Choroid plexus epithelial cell (primary cell): ENCODE measurements at regions not wholly inside any gene's neighbourhood (a gene's known extent, or its start where the extent isn't known, plus 50 kb on each side); places are given as distances from the start of the nearest gene placed in this dataset.
"Not testable (repeated sequence)": the region's sequence is repeated elsewhere in the genome, so short reads cannot be mapped to it uniquely, and the experiment has no call there.

Experiments used
- DNase-seq: peaks from one replicate; pipeline ENCODE4 v3.0.0-alpha.2; 2010; ENCODE audit warnings: low read depth
- H3K4me3 ChIP-seq: 2 replicates; pipeline ENCODE4 v1.5.1; 2011; ENCODE audit warnings: low read depth, mild to moderate bottlenecking, control low read depth, low read length, moderate library complexity
- CTCF ChIP-seq: conservative IDR thresholded peaks from 2 replicates; pipeline ENCODE4 v1.5.1; 2011; ENCODE audit warnings: low read depth, mild to moderate bottlenecking, control low read depth, inconsistent platforms, low read length, moderate library complexity

GRCh38 chr7:64469673-64470072 is 93.2 kb downstream of the ZNF680 start:
- H3K4me3 ChIP-seq = no peak overlapping the region
- DNase-seq = no peak
- TF ChIP-seq CTCF = no peak

DNA sequence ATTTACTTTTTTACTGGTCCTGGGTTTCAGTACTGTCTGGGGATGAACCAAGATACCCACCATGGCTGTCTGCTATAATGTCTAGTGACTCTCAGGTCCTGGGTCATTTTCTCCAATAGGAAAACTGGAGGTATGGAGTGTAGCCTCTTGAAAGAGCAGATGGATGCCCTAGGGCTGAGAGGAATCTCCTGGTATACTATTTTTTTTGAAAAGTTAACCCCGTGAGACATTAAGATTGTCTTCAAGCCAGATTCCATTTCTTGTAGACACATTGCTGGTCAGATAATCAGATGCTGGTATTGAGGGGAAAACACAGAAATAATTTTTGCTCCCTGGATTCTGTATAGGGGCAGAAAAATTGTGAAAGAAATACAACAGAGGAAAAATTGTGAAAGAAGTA is 97.3 kb downstream of the ZNF680 start:
- TF ChIP-seq CTCF = no peak
- no peak overlapping the region for H3K4me3 ChIP-seq
- no peak for DNase-seq

DNA sequence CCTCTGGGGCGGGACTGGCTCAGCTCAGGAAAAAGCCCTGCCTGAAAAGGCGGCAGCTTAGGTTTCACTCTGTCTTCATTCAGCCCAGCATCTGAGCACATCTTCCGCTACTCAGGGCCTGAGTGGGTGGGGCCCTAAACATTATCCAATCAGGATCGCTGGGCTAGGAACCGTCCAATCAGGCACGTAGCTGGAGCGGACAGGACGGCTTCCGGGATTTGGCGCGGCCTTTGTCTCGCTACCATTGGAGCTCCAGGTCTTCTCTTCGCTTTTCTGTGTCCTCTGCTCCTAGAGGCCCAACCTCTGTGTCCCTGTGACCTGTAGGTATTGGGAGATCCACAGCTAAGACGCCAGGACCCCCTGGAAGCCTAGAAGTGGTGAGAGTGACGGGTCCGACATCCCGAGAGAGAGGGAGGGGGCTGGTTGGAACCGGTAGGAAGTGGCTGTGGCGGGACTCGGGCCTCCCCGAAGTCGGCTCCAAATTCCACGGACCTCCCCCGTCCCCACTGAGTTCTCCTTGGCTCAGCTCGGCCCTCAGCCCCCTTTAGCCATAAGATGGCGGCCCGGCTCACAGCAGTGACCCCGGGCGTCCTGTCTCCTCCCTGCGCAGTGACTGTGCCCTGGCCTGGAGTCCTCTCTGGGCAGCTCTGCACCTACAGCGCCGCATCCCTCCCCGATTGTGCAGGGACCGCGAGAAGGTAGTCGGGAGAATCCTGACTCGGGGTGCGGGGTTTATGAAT is 99.1 kb downstream of the ZNF680 start:
- peak; percentile 86 for DNase-seq
- TF ChIP-seq CTCF = no peak
- H3K4me3 ChIP-seq = peak overlapping the region; percentile 62

- not testable (repeated sequence) for DNase-seq, H3K4me3 ChIP-seq
Observed at GRCh38 chr7:64459858-64460257, 103.0 kb downstream of the ZNF680 start.

- H3K4me3 ChIP-seq = no peak overlapping the region
- no peak for TF ChIP-seq CTCF
- DNase-seq = no peak
Observed at GRCh38 chr7:64433590-64433989, 119.8 kb downstream of the ZNF736 start.

DNA sequence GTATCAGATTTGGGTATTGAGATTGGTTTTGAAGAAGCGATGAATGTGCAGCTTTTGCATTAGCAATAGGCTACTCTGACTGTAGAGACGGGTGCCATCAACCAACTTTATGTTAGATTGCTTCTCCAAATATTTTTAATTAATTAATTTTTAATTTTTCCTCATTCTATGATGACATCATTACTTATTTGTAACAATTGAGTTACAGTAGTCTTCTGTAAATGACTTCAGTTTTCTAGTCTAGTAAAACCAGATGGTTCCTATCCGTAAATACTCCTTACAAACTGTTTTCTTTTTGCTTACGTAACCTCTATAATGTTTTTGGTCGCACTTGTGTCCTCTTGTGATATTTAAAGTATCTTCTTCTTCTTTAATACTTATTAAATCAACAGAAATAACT is 118.1 kb downstream of the ZNF736 start:
- TF ChIP-seq CTCF = no peak
- DNase-seq = no peak
- H3K4me3 ChIP-seq = no peak overlapping the region

GRCh38 chr7:64429232-64429631 is 115.5 kb downstream of the ZNF736 start:
- TF ChIP-seq CTCF = no peak
- no peak overlapping the region for H3K4me3 ChIP-seq
- DNase-seq = no peak

DNA sequence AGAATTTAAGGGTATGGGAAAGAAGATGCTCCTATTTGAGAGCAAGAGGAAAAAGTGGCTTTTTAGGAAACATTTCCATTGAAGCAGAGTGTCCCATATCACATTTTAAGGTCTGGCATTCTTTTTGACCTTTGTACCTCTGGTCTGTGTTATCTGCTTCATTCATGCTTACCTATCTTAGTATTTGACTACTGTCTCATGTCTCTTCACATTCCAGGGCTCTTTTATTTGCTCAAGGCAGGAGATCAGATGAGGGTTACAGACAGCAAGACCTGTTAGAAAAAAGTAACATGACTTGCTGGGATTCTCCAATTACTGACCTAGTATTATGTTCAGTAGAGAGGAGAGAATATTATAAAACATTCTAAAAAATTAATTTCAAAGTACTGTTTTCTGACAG is 111.7 kb downstream of the ZNF736 start:
- not testable (repeated sequence) for DNase-seq, H3K4me3 ChIP-seq
